Keratinocyte (primary cell): ENCODE measurements at regions not wholly inside any gene's neighbourhood (a gene's known extent, or its start where the extent isn't known, plus 50 kb on each side); places are given as distances from the start of the nearest gene placed in this dataset.

Experiments used
- DNase-seq: peaks from one replicate; pipeline ENCODE4 v3.0.0-alpha.2; 2011; ENCODE audit warnings: low read depth, missing footprints, low spot score
- FAIRE-seq: peaks from 2 replicates; lab custom pipeline; 2011; peaks lifted over from hg19 to GRCh38; lab: Jason Lieb, UNC
- H2AFZ ChIP-seq: 2 replicates; pipeline ENCODE4 v1.6.0; 2012; ENCODE audit warnings: low read length, control low read depth, inconsistent platforms; ENCODE audit not compliant: control insufficient read depth
- H3K27ac ChIP-seq: 2 replicates; pipeline ENCODE4 v1.5.1; 2011; ENCODE audit warnings: low read length; ENCODE audit not compliant: control insufficient read depth, insufficient read depth
- H3K27me3 ChIP-seq: 3 replicates; pipeline ENCODE4 v1.6.0; 2011; ENCODE audit warnings: low read length; ENCODE audit not compliant: control insufficient read depth, insufficient read depth; ENCODE audit errors: extremely low read depth
- H3K36me3 ChIP-seq, 2 experiments: 2 replicates in 1 of 2; 3 replicates in 1 of 2; pipeline ENCODE4 v1.5.1; 2011; ENCODE audit warnings: low read length in 2 of 2, mild to moderate bottlenecking in 1 of 2; ENCODE audit not compliant: control insufficient read depth in 2 of 2, insufficient read depth in 2 of 2; ENCODE audit errors: extremely low read depth in 1 of 2
- H3K4me1 ChIP-seq: 3 replicates; pipeline ENCODE4 v1.5.1; 2011; ENCODE audit warnings: low read length; ENCODE audit not compliant: control insufficient read depth, insufficient read depth; ENCODE audit errors: extremely low read depth
- H3K4me2 ChIP-seq: 3 replicates; pipeline ENCODE4 v1.6.0; 2011; ENCODE audit warnings: low read depth, low read length; ENCODE audit not compliant: control insufficient read depth, insufficient read depth; ENCODE audit errors: extremely low read depth
- H3K4me3 ChIP-seq, 3 experiments: fragments of 200-600 bp in 1 of 3; sonication (generic) in 1 of 3; 2 replicates in 2 of 3; 3 replicates in 1 of 3; pipeline ENCODE4 v1.5.1; 2011 to 2016; ENCODE audit warnings: low read length in 3 of 3, mild to moderate bottlenecking in 3 of 3, control low read depth in 2 of 3, inconsistent platforms in 1 of 3, low read depth in 1 of 3, mixed read lengths in 1 of 3, mixed run types in 1 of 3, moderate library complexity in 1 of 3; ENCODE audit not compliant: control insufficient read depth in 2 of 3, insufficient read depth in 2 of 3; ENCODE audit errors: extremely low read depth in 1 of 3
- H3K79me2 ChIP-seq: 2 replicates; pipeline ENCODE4 v1.6.0; 2012; ENCODE audit warnings: low read length; ENCODE audit not compliant: control insufficient read depth, insufficient read depth
- H3K9ac ChIP-seq: 3 replicates; pipeline ENCODE4 v1.6.0; 2011; ENCODE audit warnings: low read length; ENCODE audit not compliant: control insufficient read depth, insufficient read depth; ENCODE audit errors: extremely low read depth
- H3K9me1 ChIP-seq: 3 replicates; pipeline ENCODE4 v1.6.0; 2011; ENCODE audit warnings: low read length; ENCODE audit not compliant: control insufficient read depth, insufficient read depth; ENCODE audit errors: extremely low read depth
- H3K9me3 ChIP-seq: 2 replicates; pipeline ENCODE4 v1.5.1; 2012; ENCODE audit warnings: low read depth, low read length; ENCODE audit not compliant: control insufficient read depth
- H4K20me1 ChIP-seq: 3 replicates; pipeline ENCODE4 v1.6.0; 2011; ENCODE audit warnings: low read length; ENCODE audit not compliant: control insufficient read depth, insufficient read depth; ENCODE audit errors: extremely low read depth
- CTCF ChIP-seq, 3 experiments: IDR thresholded peaks in 1 of 3; conservative IDR thresholded peaks in 1 of 3; optimal IDR thresholded peaks in 1 of 3; 2 replicates in 2 of 3; 3 replicates in 1 of 3; pipeline versions ENCODE3 to v1.5.1; 2011; ENCODE audit warnings: low read length in 3 of 3, mild to moderate bottlenecking in 3 of 3, moderate library complexity in 2 of 3, control low read depth in 1 of 3, inconsistent platforms in 1 of 3; ENCODE audit not compliant: insufficient read depth in 2 of 3; ENCODE audit errors: extremely low read depth in 1 of 3
- EZH2 ChIP-seq: IDR thresholded peaks from one replicate; pipeline ENCODE4 v1.6.1; 2012; ENCODE audit warnings: inconsistent platforms, mild to moderate bottlenecking, low read length, moderate library complexity
- dilution Hi-C: fragments of 300-500 bp; cut with MboI; formaldehyde crosslinking; loops from one replicate; pipeline ENCODE4 v1.7.0; 2020; ENCODE audit warnings: low sequenced_read_pairs; ENCODE audit not compliant: extremely low pct_ligation_motif_present

- no peaks in the 10 kb centered on the region for H3K79me2 ChIP-seq
- no peaks in the 10 kb centered on the region for H3K9me3 ChIP-seq
- H3K9ac ChIP-seq, result no peak overlapping the region
- no peak overlapping the region for H3K4me2 ChIP-seq
- H3K36me3 ChIP-seq, result no peaks in the 10 kb centered on the region
- no peak for FAIRE-seq
- no peak overlapping the region for H3K27ac ChIP-seq
- no peaks in the 10 kb centered on the region for H3K9me1 ChIP-seq
- dilution Hi-C loops, result no loop called here
- no peaks in the 10 kb centered on the region for H3K4me1 ChIP-seq
- H4K20me1 ChIP-seq, result no peaks in the 10 kb centered on the region
- H3K4me3 ChIP-seq, result no peak overlapping the region
- TF ChIP-seq CTCF (optimal IDR thresholded peaks at IDR 0.05 in 1 of 3, IDR thresholded peaks at IDR 0.05 in 1 of 3, conservative IDR thresholded peaks at IDR 0.05 in 1 of 3; ENCODE audit: extremely low read depth in 1 of 3, insufficient read depth in 2 of 3, low read length in 3 of 3) (no peak), EZH2 (no peak)
- no peaks in the 10 kb centered on the region for H3K27me3 ChIP-seq
- no peak for DNase-seq
- H2AFZ ChIP-seq, result no peak overlapping the region
These were observed 83.7 kb upstream of the AHI1 start for GRCh38 chr6:135581211-135581610.

GRCh38 chr6:135583256-135583761 lies 85.8 kb upstream of the AHI1 start:
- FAIRE-seq (no peak), DNase-seq (no peak)
- no peak for TF ChIP-seq EZH2
- TF ChIP-seq CTCF (optimal IDR thresholded peaks at IDR 0.05 in 1 of 3, IDR thresholded peaks at IDR 0.05 in 1 of 3, conservative IDR thresholded peaks at IDR 0.05 in 1 of 3; ENCODE audit: extremely low read depth in 1 of 3, insufficient read depth in 2 of 3, low read length in 3 of 3), result no peak
- Histone ChIP-seq H3K27ac (no peak overlapping the region), H3K36me3 (no peaks in the 10 kb centered on the region), H4K20me1 (no peaks in the 10 kb centered on the region), H2AFZ (no peak overlapping the region), H3K9me3 (no peaks in the 10 kb centered on the region), H3K4me2 (no peak overlapping the region), H3K4me3 (no peak overlapping the region), H3K4me1 (no peaks in the 10 kb centered on the region), H3K79me2 (no peaks in the 10 kb centered on the region), H3K9me1 (no peaks in the 10 kb centered on the region), H3K27me3 (no peaks in the 10 kb centered on the region), H3K9ac (no peak overlapping the region)
- dilution Hi-C loops, result no loop called here
